AG08395 (cell line): ENCODE measurements at regions not wholly inside any gene's neighbourhood (a gene's known extent, or its start where the extent isn't known, plus 50 kb on each side); places are given as distances from the start of the nearest gene placed in this dataset.
"Not testable (repeated sequence)": the region's sequence is repeated elsewhere in the genome, so short reads cannot be mapped to it uniquely, and the experiment has no call there.

Source experiments
- DNase-seq: peaks from one replicate; pipeline ENCODE4 v3.0.0; 2012; ENCODE audit warnings: mixed read lengths, low spot score

- DNase-seq: no peak
Observed at GRCh38 chr7:145462463-145462862, 626.6 kb upstream of the TPK1 start.

DNA sequence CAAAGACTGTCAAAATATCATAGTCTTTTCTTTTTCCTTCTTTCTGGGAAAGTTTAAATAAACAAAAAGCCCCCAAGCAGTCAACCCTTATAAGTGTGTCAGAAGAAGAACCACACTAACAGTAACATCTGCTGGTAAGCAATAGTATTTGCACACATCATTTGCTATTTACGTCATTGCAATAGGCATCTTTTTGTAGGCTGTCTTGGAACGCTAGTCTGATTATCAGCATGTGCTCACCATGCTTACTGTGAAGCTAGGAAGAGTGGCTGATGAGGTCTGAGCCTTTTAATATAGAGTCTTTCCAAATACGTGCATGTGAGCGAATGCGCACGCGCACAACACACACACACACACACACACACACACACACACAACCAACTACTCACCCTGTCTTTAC lies 599.0 kb upstream of the TPK1 start:
- DNase-seq: no peak

GRCh38 chr7:145431834-145432233 lies 596.0 kb upstream of the TPK1 start:
- no peak for DNase-seq

- not testable (repeated sequence) for DNase-seq
Observed at GRCh38 chr7:145418481-145418880, 582.6 kb upstream of the TPK1 start.

DNA sequence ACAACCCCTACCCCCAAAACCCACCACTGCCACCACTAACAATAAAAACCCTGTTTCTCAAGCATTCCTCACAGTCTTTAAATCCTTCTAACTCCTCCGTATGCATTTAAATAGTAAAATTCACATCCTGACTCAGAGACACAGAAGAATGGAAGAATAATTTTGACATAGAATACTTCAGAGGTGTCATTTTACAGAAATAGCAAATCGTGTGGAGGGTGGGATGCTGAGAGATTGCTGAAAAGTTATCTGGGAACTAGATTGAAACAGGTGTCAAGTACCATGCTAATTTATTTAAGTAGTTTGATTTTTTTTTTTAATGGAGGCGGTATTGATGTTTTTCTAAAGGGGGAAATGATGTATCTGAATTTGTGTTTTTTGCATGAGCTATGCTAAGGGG lies 575.2 kb upstream of the TPK1 start:
- DNase-seq: no peak

DNA sequence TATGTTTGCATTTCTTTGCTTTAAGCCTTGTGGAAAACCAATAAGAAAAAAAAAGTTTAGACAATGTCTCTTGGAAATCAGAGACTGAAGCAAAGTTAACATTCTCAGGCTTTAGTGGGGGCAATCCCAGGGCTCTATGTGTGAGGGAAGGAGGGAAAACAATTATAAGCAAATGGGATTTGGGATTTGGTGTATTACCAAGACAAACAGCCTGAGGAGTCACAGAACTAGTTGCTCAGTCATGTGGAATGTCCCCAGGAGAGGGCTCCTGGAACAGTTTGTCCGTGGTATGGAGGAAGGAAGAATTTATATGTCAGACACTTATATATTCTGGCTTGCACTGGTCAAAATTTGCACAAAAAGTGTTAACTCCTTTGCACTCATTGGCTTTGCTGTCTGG lies 562.9 kb upstream of the TPK1 start:
- DNase-seq: no peak

DNA sequence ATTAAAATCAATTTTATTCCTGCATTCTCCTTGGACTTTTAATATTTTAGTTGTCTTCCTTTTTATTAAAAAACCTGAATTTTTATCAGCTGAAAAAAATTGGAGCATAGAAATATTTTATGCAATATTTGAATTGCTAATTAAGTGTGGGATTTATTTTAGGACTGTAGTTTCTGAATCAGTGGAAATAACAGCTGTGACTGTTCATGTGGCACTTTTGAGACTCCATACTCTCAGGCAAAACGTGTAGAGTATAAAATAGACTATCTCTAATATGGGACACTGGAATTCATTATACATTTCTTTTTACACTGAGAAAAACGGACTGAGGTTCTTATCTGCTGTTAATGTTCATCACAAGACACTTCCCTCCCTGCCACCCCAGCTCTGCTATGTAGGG lies 558.3 kb upstream of the TPK1 start:
- no peak for DNase-seq

GRCh38 chr7:145382762-145383161 lies 546.9 kb upstream of the TPK1 start:
- no peak for DNase-seq

GRCh38 chr7:145378197-145378596 lies 542.3 kb upstream of the TPK1 start:
- no peak for DNase-seq

DNA sequence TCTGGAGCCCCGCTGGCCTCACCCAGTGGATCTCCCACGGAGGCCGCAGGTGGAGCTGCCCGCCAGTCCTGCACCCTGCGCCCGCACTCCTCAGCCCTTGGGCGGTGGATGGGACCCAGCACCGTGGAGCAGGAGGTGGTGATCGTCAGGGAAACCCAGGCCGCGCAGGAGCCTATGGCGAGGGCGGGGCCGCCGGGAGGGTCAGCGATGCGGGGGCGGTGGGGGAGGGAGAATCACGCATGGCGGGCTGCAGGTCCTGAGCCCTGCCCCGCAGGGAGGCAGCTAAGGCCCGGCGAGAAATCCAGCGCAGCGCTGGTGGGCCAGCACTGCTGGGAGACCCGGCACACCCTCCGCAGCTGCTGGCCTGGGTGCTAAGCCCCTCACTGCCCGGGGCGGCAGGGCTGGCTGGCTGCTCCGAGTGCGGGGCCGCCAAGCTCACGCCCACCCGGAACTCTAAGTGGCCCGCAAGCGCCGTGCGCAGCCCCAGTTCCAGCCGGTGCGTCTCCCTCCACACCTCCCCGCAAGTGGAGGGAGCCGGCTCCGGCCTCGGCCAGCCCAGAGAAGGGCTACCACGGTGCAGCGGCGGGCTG lies 524.8 kb upstream of the TPK1 start:
- no peak for DNase-seq

DNA sequence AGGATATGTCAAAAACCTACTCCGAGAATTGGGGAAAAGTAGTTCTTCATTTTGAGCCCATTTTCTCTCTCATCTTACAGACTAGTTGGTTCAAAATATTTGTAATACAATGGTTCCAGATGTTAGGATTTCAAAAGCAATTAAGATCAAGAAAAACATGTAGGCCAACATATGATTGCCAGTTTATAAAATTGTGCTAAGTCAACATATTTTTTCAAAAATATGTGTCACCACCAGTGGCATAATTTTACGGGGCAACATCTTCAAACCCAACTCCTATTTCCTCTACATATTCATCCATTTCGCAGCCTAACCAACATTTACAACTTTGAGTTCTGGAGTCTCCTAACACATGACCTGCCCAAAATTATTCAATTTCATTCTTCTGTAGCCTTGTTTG lies 514.5 kb upstream of the TPK1 start:
- no peak for DNase-seq

DNA sequence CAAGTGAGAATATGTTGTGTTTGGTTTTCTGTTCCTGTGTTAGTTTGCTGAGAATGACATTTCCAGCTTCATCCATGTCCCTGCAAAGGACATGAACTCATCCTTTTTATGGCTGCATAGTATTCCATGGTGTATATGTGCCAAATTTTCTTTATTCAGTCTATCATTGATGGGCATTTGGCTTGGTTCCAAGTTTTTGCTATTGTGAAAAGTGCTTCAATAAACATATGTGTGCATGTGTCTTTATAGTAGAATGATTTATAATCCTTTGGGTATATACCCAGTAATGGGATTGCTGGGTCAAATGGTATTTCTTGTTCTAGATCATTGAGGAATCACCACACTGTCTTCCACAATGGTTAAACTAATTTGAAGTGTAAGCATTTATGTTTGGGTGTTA lies 513.6 kb upstream of the TPK1 start:
- DNase-seq: not testable (repeated sequence)

DNA sequence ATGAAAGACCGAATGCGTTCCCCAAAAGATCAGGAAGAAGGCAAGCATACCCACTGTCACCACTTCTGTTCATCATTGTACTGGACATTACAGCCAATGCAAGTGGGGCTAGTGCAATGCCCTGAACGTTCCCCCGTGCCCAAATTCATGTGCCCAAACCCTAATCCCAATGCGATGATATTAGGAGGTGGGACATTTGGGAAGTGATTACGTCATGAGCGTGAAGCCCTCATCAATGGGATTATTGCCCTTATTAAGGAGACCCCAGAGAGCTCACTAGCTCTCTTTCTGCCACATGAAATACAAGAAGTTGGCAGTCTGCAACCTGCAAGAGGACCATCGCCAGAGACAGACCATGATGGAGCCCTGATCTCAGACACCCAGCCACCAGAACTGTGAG lies 511.4 kb upstream of the TPK1 start:
- DNase-seq: no peak

DNA sequence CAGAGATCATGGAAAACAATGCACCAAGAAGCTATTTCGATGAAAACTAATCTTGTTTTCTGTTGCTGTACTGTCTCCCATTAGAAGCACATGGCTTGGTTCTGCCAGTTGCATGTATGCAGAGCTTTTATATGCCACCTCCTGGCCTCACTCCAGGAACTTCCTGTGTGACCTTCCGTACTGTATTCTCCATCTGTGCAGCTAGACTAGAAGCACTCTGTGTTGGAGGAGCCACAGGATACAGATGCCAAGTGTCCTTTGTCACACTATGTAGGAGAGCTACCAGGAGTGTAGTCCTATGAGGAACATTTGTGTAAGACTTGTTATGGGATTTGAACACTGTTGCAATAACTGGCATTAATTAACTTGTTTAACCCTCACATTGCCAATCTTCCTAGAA lies 503.5 kb upstream of the TPK1 start:
- DNase-seq: no peak

DNA sequence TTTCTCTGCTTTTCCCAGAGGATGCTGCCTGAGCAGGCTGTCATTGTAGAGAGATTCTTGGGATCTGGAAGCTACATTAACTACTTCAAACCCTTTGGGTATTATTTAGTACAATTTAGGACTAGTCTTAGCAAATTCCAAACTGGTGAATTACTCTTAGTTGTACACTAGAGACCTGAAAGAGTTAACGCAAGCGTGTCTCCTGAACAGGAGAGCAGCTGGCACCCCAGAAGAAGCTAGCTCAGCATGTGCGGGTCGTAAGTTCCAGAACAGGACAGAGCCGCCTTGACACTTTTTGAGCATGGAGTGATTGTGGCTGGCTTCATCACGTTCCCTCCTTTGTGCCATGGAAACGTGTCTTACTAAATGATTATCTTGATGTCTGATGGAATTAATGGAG lies 495.7 kb upstream of the TPK1 start:
- no peak for DNase-seq

DNA sequence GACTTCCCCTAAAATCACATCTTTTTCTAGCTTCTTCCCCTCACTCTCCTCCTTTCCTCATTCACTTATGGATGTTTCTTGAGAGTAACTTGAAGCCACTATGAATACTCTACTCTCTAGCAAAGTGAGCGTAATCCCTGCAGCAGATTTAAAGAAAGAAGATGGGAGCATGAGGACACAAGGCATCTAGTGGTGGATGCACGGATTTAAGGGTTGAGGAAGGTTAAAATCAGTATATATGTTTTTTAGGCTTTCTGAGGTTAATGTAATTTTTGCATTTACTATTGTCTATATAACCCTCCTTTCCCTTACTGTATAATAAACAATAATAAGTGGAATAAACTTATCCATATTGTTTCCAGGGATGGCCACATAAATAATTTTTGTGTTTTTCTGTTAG lies 495.2 kb upstream of the TPK1 start:
- DNase-seq: no peak

- DNase-seq: no peak
Observed at GRCh38 chr7:145327646-145328045, 491.8 kb upstream of the TPK1 start.

- DNase-seq: no peak
Observed at GRCh38 chr7:145324081-145324480, 488.2 kb upstream of the TPK1 start.

GRCh38 chr7:145313551-145313950 lies 477.7 kb upstream of the TPK1 start:
- no peak for DNase-seq

- DNase-seq: no peak
Observed at GRCh38 chr7:145293754-145294153, 457.9 kb upstream of the TPK1 start.

- no peak for DNase-seq
Observed at GRCh38 chr7:145293228-145293701, 457.4 kb upstream of the TPK1 start.

GRCh38 chr7:145289384-145289783 lies 453.5 kb upstream of the TPK1 start:
- no peak for DNase-seq

- DNase-seq: no peak
Observed at GRCh38 chr7:145276118-145276517, 440.3 kb upstream of the TPK1 start.

DNA sequence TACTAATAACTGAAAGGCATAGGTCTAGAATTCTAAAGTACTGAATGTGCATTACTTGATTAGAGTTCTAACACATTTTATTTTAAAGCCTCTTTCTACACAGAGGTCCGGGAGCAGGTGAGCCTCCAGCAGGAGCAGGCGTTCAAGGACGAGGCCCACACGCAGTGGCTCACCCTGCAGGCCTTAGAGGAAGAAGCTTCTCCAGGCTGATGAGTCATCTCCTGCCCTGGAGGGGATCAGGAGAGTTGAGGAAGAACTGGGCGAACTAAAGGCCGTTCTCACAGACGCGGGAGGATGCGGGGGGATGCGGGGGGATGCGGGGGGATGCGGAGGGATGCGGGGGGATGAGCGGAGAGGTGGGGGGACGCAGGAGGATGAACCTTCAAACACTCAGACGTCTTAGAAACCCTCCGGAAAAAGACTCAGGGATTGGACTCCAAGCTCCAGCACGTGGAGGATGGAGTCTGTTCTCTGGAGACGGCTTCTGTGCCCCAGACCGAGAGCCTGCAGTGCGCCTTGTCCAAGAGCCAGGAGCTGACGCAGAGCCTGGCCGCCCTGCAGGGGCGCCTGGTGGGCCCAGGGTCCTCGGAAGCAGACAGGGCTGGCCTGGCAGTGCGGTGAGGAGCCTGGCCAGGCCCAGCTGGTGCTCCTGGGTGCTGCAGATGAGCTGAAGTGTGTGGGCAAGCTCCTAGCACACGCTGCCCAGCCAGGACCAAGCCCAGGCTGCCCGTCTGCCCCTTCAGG lies 433.7 kb upstream of the TPK1 start:
- no peak for DNase-seq
